Keratinocyte (primary cell): ENCODE measurements at regions not wholly inside any gene's neighbourhood (a gene's known extent, or its start where the extent isn't known, plus 50 kb on each side); places are given as distances from the start of the nearest gene placed in this dataset.

Experiments used
- DNase-seq: peaks from one replicate; pipeline ENCODE4 v3.0.0-alpha.2; 2011; ENCODE audit warnings: low read depth, missing footprints, low spot score
- FAIRE-seq: peaks from 2 replicates; lab custom pipeline; 2011; peaks lifted over from hg19 to GRCh38; lab: Jason Lieb, UNC
- H2AFZ ChIP-seq: 2 replicates; pipeline ENCODE4 v1.6.0; 2012; ENCODE audit warnings: low read length, control low read depth, inconsistent platforms; ENCODE audit not compliant: control insufficient read depth
- H3K27ac ChIP-seq: 2 replicates; pipeline ENCODE4 v1.5.1; 2011; ENCODE audit warnings: low read length; ENCODE audit not compliant: control insufficient read depth, insufficient read depth
- H3K27me3 ChIP-seq: 3 replicates; pipeline ENCODE4 v1.6.0; 2011; ENCODE audit warnings: low read length; ENCODE audit not compliant: control insufficient read depth, insufficient read depth; ENCODE audit errors: extremely low read depth
- H3K36me3 ChIP-seq, 2 experiments: 2 replicates in 1 of 2; 3 replicates in 1 of 2; pipeline ENCODE4 v1.5.1; 2011; ENCODE audit warnings: low read length in 2 of 2, mild to moderate bottlenecking in 1 of 2; ENCODE audit not compliant: control insufficient read depth in 2 of 2, insufficient read depth in 2 of 2; ENCODE audit errors: extremely low read depth in 1 of 2
- H3K4me1 ChIP-seq: 3 replicates; pipeline ENCODE4 v1.5.1; 2011; ENCODE audit warnings: low read length; ENCODE audit not compliant: control insufficient read depth, insufficient read depth; ENCODE audit errors: extremely low read depth
- H3K4me2 ChIP-seq: 3 replicates; pipeline ENCODE4 v1.6.0; 2011; ENCODE audit warnings: low read depth, low read length; ENCODE audit not compliant: control insufficient read depth, insufficient read depth; ENCODE audit errors: extremely low read depth
- H3K4me3 ChIP-seq, 3 experiments: fragments of 200-600 bp in 1 of 3; sonication (generic) in 1 of 3; 2 replicates in 2 of 3; 3 replicates in 1 of 3; pipeline ENCODE4 v1.5.1; 2011 to 2016; ENCODE audit warnings: low read length in 3 of 3, mild to moderate bottlenecking in 3 of 3, control low read depth in 2 of 3, inconsistent platforms in 1 of 3, low read depth in 1 of 3, mixed read lengths in 1 of 3, mixed run types in 1 of 3, moderate library complexity in 1 of 3; ENCODE audit not compliant: control insufficient read depth in 2 of 3, insufficient read depth in 2 of 3; ENCODE audit errors: extremely low read depth in 1 of 3
- H3K79me2 ChIP-seq: 2 replicates; pipeline ENCODE4 v1.6.0; 2012; ENCODE audit warnings: low read length; ENCODE audit not compliant: control insufficient read depth, insufficient read depth
- H3K9ac ChIP-seq: 3 replicates; pipeline ENCODE4 v1.6.0; 2011; ENCODE audit warnings: low read length; ENCODE audit not compliant: control insufficient read depth, insufficient read depth; ENCODE audit errors: extremely low read depth
- H3K9me1 ChIP-seq: 3 replicates; pipeline ENCODE4 v1.6.0; 2011; ENCODE audit warnings: low read length; ENCODE audit not compliant: control insufficient read depth, insufficient read depth; ENCODE audit errors: extremely low read depth
- H3K9me3 ChIP-seq: 2 replicates; pipeline ENCODE4 v1.5.1; 2012; ENCODE audit warnings: low read depth, low read length; ENCODE audit not compliant: control insufficient read depth
- H4K20me1 ChIP-seq: 3 replicates; pipeline ENCODE4 v1.6.0; 2011; ENCODE audit warnings: low read length; ENCODE audit not compliant: control insufficient read depth, insufficient read depth; ENCODE audit errors: extremely low read depth
- EZH2 ChIP-seq: IDR thresholded peaks from one replicate; pipeline ENCODE4 v1.6.1; 2012; ENCODE audit warnings: inconsistent platforms, mild to moderate bottlenecking, low read length, moderate library complexity
- dilution Hi-C: fragments of 300-500 bp; cut with MboI; formaldehyde crosslinking; loops from one replicate; pipeline ENCODE4 v1.7.0; 2020; ENCODE audit warnings: low sequenced_read_pairs; ENCODE audit not compliant: extremely low pct_ligation_motif_present
- TF ChIP-seq, protein P1 (sequence below), 3 experiments: IDR thresholded peaks in 1 of 3; conservative IDR thresholded peaks in 1 of 3; optimal IDR thresholded peaks in 1 of 3; 2 replicates in 2 of 3; 3 replicates in 1 of 3; pipeline versions ENCODE3 to v1.5.1; 2011; ENCODE audit warnings: low read length in 3 of 3, mild to moderate bottlenecking in 3 of 3, moderate library complexity in 2 of 3, control low read depth in 1 of 3, inconsistent platforms in 1 of 3; ENCODE audit not compliant: insufficient read depth in 2 of 3; ENCODE audit errors: extremely low read depth in 1 of 3

DNA sequence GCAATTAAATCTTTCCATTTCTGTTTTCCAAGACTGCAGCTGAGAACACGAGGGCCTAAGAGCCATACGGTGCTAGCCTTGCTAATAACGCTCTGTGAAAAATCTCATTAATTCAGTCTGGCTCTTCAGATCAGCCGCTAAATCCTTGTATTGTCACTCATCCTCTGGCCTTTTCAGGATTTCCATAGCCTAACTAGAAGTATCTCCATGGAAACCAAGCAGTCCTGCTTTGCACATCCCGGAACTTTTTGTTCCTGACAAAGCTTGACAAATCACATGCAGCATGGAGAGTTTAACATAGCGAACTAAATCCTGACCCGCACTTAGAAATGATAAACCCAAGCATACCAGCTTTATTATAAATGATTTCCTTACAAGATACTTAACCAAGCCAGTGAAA lies 383.7 kb downstream of the CD83 start:
- no peak overlapping the region for H3K4me3 ChIP-seq
- no peaks in the 10 kb centered on the region for H3K9me3 ChIP-seq
- no peak overlapping the region for H2AFZ ChIP-seq
- no peak overlapping the region for H3K9ac ChIP-seq
- H4K20me1 ChIP-seq, result no peaks in the 10 kb centered on the region
- dilution Hi-C loops, result no loop called here
- FAIRE-seq (no peak), DNase-seq (no peak)
- TF ChIP-seq, protein P1, sequence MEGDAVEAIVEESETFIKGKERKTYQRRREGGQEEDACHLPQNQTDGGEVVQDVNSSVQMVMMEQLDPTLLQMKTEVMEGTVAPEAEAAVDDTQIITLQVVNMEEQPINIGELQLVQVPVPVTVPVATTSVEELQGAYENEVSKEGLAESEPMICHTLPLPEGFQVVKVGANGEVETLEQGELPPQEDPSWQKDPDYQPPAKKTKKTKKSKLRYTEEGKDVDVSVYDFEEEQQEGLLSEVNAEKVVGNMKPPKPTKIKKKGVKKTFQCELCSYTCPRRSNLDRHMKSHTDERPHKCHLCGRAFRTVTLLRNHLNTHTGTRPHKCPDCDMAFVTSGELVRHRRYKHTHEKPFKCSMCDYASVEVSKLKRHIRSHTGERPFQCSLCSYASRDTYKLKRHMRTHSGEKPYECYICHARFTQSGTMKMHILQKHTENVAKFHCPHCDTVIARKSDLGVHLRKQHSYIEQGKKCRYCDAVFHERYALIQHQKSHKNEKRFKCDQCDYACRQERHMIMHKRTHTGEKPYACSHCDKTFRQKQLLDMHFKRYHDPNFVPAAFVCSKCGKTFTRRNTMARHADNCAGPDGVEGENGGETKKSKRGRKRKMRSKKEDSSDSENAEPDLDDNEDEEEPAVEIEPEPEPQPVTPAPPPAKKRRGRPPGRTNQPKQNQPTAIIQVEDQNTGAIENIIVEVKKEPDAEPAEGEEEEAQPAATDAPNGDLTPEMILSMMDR (optimal IDR thresholded peaks at IDR 0.05 in 1 of 3, IDR thresholded peaks at IDR 0.05 in 1 of 3, conservative IDR thresholded peaks at IDR 0.05 in 1 of 3; ENCODE audit: extremely low read depth in 1 of 3, insufficient read depth in 2 of 3, low read length in 3 of 3), result no peak
- TF ChIP-seq EZH2, result no peak
- H3K27me3 ChIP-seq, result no peaks in the 10 kb centered on the region
- no peak overlapping the region for H3K4me2 ChIP-seq
- no peaks in the 10 kb centered on the region for H3K9me1 ChIP-seq
- no peak overlapping the region for H3K27ac ChIP-seq
- H3K36me3 ChIP-seq, result no peaks in the 10 kb centered on the region
- no peaks in the 10 kb centered on the region for H3K79me2 ChIP-seq
- peaks cover 20% of the 10 kb centered on the region for H3K4me1 ChIP-seq

DNA sequence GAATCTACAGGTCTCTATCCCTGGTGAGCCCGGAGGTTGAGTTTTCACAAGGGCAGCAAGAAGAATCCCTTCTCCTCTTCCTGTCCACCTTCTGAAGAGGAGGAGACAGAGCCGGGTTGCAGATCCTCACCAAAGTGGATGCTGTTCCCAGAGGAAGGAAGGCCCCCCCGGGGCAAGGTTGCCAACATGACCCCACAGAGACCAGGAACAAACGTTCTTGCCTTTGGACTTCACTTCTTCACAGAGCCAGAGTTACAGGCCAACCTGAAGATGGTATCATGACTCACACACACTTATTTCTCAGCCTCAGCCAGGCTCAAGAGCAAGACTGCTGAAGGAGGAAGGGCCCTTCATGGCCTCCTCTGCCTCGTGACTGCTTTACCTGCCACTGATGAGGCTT lies 384.3 kb downstream of the CD83 start:
- FAIRE-seq (peak; percentile 46), DNase-seq (no peak)
- Histone ChIP-seq H3K27me3 (no peaks in the 10 kb centered on the region), H3K4me3 (no peak overlapping the region), H3K9me3 (no peaks in the 10 kb centered on the region), H3K79me2 (no peaks in the 10 kb centered on the region), H3K36me3 (no peaks in the 10 kb centered on the region), H3K4me2 (no peak overlapping the region), H4K20me1 (no peaks in the 10 kb centered on the region), H3K9me1 (no peaks in the 10 kb centered on the region), H3K27ac (no peak overlapping the region), H3K4me1 (peaks cover 20% of the 10 kb centered on the region), H3K9ac (no peak overlapping the region), H2AFZ (no peak overlapping the region)
- TF ChIP-seq EZH2, result no peak
- dilution Hi-C loops, result no loop called here

DNA sequence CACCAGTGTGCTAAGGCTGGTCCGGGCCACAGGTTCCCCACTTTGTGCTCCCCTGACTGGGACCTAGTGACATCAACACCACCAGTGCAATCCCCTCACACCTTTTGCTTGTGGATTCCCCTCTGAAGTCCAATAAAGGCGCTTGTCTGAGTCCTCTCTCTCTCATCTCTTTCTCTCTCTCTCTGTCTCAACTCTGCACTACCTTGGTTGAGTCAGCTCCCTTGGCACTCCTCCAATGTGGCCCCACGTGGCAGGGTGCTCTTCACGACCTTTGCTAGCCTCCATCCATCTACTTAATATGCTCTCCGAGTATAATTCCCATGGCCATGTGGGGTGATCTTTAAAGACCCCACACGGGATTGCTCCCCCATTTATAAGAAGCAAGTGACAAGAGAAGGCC lies 385.0 kb downstream of the CD83 start:
- Histone ChIP-seq H3K27me3 (no peaks in the 10 kb centered on the region), H3K36me3 (no peaks in the 10 kb centered on the region), H3K9me1 (no peaks in the 10 kb centered on the region), H3K79me2 (no peaks in the 10 kb centered on the region), H3K9ac (no peak overlapping the region), H3K27ac (no peak overlapping the region), H4K20me1 (no peaks in the 10 kb centered on the region), H2AFZ (no peak overlapping the region), H3K9me3 (no peaks in the 10 kb centered on the region), H3K4me2 (no peak overlapping the region), H3K4me1 (peaks cover 24% of the 10 kb centered on the region), H3K4me3 (no peak overlapping the region)
- DNase-seq (no peak), FAIRE-seq (peak; percentile 36)
- dilution Hi-C loops, result no loop called here
- no peak for TF ChIP-seq EZH2
- TF ChIP-seq, protein P1 (optimal IDR thresholded peaks at IDR 0.05 in 1 of 3, IDR thresholded peaks at IDR 0.05 in 1 of 3, conservative IDR thresholded peaks at IDR 0.05 in 1 of 3; ENCODE audit: extremely low read depth in 1 of 3, insufficient read depth in 2 of 3, low read length in 3 of 3), result no peak
